Adrenal gland (tissue), 9 donors: ENCODE measurements at regions not wholly inside any gene's neighbourhood (a gene's known extent, or its start where the extent isn't known, plus 50 kb on each side); places are given as distances from the start of the nearest gene placed in this dataset.

Source experiments
- DNase-seq, 7 donors: peaks; one replicate each; pipeline ENCODE4 v3.0.0-alpha.2; 2019 to 2020
- H3K27ac ChIP-seq, 5 donors: fragments of 200-600 bp; sonication (generic) in 4 of 5; 1 replicate in 3 of 5; 2 replicates in 2 of 5; pipeline versions ENCODE4 v1.5.1 to v1.8.0; 2016 to 2020; ENCODE audit warnings: mild to moderate bottlenecking in 1 of 5
- H3K27me3 ChIP-seq: fragments of 200-600 bp; 2 replicates; pipeline ENCODE4 v1.8.0; 2021
- H3K36me3 ChIP-seq, 2 donors: fragments of 200-600 bp; replicated peaks in 1 of 2; 1 replicate in 1 of 2; 2 replicates in 1 of 2; pipeline versions ENCODE4 v1.5.1 to v1.8.0; 2018 to 2022
- H3K4me1 ChIP-seq, 2 donors: fragments of 200-600 bp; replicated peaks in 1 of 2; 1 replicate in 1 of 2; 2 replicates in 1 of 2; pipeline versions ENCODE4 v1.5.1 to v1.8.0; 2018 to 2021
- H3K4me3 ChIP-seq, 4 donors: fragments of 200-600 bp; sonication (generic) in 3 of 4; one replicate each; pipeline ENCODE4 v1.5.1; 2016 to 2018
- H3K9me3 ChIP-seq, 3 donors: fragments of 200-600 bp; sonication (generic) in 1 of 3; replicated peaks in 1 of 3; 1 replicate in 2 of 3; 2 replicates in 1 of 3; pipeline versions ENCODE4 v1.5.1 to v1.8.0; 2016 to 2021
- CTCF ChIP-seq, 6 experiments: fragments of 450-650 bp in 4 of 6; fragments of 200-600 bp in 2 of 6; sonication (generic) in 1 of 6; IDR thresholded peaks; 1 replicate in 5 of 6; 2 replicates in 1 of 6; pipeline versions ENCODE4 v1.5.1 to v1.8.0; 2016 to 2021; ENCODE audit warnings: antibody characterized with exemption in 6 of 6, mild to moderate bottlenecking in 2 of 6, moderate library complexity in 1 of 6
- POLR2A ChIP-seq, 2 donors: fragments of 450-650 bp; IDR thresholded peaks; one replicate each; pipeline ENCODE4 v1.6.1; 2017; ENCODE audit warnings: antibody characterized with exemption in 2 of 2, mild to moderate bottlenecking in 2 of 2, moderate library complexity in 1 of 2
- WGBS, 4 donors: extraction: QIAGEN DNeasy Blood & Tissue Kit in 2 of 4; methylation state at CpG; one replicate each; pipeline versions ENCODE4 v1.1.5 to v1.1.7; 2013 to 2017; 5-methylcytosine and 5-hydroxymethylcytosine counted together
- intact Hi-C, 2 donors: fragments of 100-400 bp; cut with DNase I; formaldehyde crosslinking; loops; one replicate each; pipeline versions ENCODE4 v1.14.1 to v1.15.0; 2022 to 2023
- donor health status: healthy with polysubstance abuse.
- donor health status: Bipolar disorder and iron deficiency.
- donor health status: DM: yes; HTN: yes; CAD: no.
- donor health status: DM: no; HTN: no; CAD: no.
- donor health status: DM: no; HTN: no; CAD: no.

- peak in 1 of 7 donors; percentile 27 for DNase-seq
- H3K27ac ChIP-seq, result no peak overlapping the region
- no peaks in the 10 kb centered on the region for H3K9me3 ChIP-seq
- H3K27me3 ChIP-seq, result no peaks in the 10 kb centered on the region
- TF ChIP-seq CTCF (IDR thresholded peaks at IDR 0.05) (no peak), POLR2A (IDR thresholded peaks at IDR 0.05) (no peak)
- no peaks in the 10 kb centered on the region for H3K4me1 ChIP-seq
- no peak overlapping the region for H3K4me3 ChIP-seq
- intact Hi-C loops, result no loop called here
- WGBS, 4 donors, result 58 to 96% (median 72%) methylated on average over 2 to 3 of the region's 3 CpGs
- H3K36me3 ChIP-seq, result no peaks in the 10 kb centered on the region
Observed at GRCh38 chr2:129887688-129888266, 91.7 kb upstream of the RAB6C start.

GRCh38 chr2:129888461-129888860 is 91.0 kb upstream of the RAB6C start:
- WGBS, 4 donors, result 76 to 86% (median 81%) methylated on average over 1 to 4 of the region's 4 CpGs
- peak in 1 of 7 donors; percentile 21 for DNase-seq
- Histone ChIP-seq H3K27me3 (no peaks in the 10 kb centered on the region), H3K36me3 (no peaks in the 10 kb centered on the region), H3K9me3 (no peaks in the 10 kb centered on the region), H3K27ac (no peak overlapping the region), H3K4me3 (no peak overlapping the region), H3K4me1 (no peaks in the 10 kb centered on the region)
- intact Hi-C loops, result no loop called here
- TF ChIP-seq POLR2A (IDR thresholded peaks at IDR 0.05) (no peak), CTCF (IDR thresholded peaks at IDR 0.05) (no peak)

GRCh38 chr2:129888896-129889295 is 90.6 kb upstream of the RAB6C start:
- no peak overlapping the region for H3K27ac ChIP-seq
- TF ChIP-seq POLR2A (IDR thresholded peaks at IDR 0.05) (no peak), CTCF (IDR thresholded peaks at IDR 0.05) (no peak)
- WGBS, 4 donors, result 62 to 70% (median 69%) methylated on average over 2 of the region's 2 CpGs

GRCh38 chr2:129891341-129892320 is 87.8 kb upstream of the RAB6C start:
- Histone ChIP-seq H3K4me1 (no peaks in the 10 kb centered on the region), H3K36me3 (no peaks in the 10 kb centered on the region), H3K27ac (no peak overlapping the region), H3K27me3 (no peaks in the 10 kb centered on the region), H3K4me3 (no peak overlapping the region), H3K9me3 (no peaks in the 10 kb centered on the region)
- intact Hi-C loops, result no loop called here
- no peak for TF ChIP-seq POLR2A (IDR thresholded peaks at IDR 0.05)
- TF ChIP-seq CTCF (IDR thresholded peaks at IDR 0.05), result no peak
- DNase-seq, result peak in 1 of 7 donors; percentile 15
- 57 to 72% (median 61%) methylated on average over 11 to 14 of the region's 14 CpGs for WGBS, 4 donors

More at GRCh38 chr2:129888896-129889295, 90.6 kb upstream of the RAB6C start:
- no peaks in the 10 kb centered on the region for H3K4me1 ChIP-seq
- no peaks in the 10 kb centered on the region for H3K27me3 ChIP-seq
- H3K9me3 ChIP-seq, result no peaks in the 10 kb centered on the region
- DNase-seq, result peak in 1 of 7 donors; percentile 31
- H3K4me3 ChIP-seq, result no peak overlapping the region
- no peaks in the 10 kb centered on the region for H3K36me3 ChIP-seq
- intact Hi-C loops, result no loop called here
